NCI-H526 treated with DMSO at 0.1 percent for 48 hours (cell line): ENCODE measurements at regions not wholly inside any gene's neighbourhood (a gene's known extent, or its start where the extent isn't known, plus 50 kb on each side); places are given as distances from the start of the nearest gene placed in this dataset.
A peak's percentile ranks its signal among the peaks of the same experiment; 100 is the strongest.

ENCODE experiments used
- DNase-seq: peaks from one replicate; lab custom pipeline; 2025; lab: John Stamatoyannopoulos, UW

- DNase-seq = peak; percentile 46
These were observed 57.1 kb upstream of the ANKFN1 start for GRCh38 chr17:56096026-56096810.

GRCh38 chr17:56098746-56099145, 54.5 kb upstream of the ANKFN1 start:
- DNase-seq = no peak

- DNase-seq = no peak
These were observed 53.6 kb upstream of the ANKFN1 start for GRCh38 chr17:56099649-56100048.
